DMS 273 (cell line): ENCODE measurements at regions not wholly inside any gene's neighbourhood (a gene's known extent, or its start where the extent isn't known, plus 50 kb on each side); places are given as distances from the start of the nearest gene placed in this dataset.

Experiments used
- DNase-seq: peaks from one replicate; lab custom pipeline; 2025; ENCODE audit not compliant: unreplicated experiment; lab: John Stamatoyannopoulos, UW

DNA sequence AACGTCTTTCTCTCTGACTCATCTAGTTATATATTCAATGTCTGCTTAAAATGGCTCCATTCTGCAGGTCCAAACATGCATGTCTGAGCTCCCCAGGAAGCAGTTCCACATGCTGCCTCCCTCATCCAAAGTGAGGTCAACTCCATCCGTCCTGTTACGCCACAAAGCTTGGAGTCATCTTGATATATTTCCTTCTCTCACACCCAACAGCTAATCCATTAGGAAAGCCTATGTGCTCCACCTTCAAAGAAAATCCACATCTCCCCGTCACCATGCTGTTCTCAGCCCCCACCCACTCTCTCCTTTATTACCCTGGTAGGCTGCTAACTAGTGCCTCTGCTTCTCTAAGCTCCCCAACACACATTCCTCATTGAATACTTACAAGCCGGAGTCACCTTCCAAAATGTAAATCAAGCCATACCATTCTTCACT lies 130.2 kb upstream of the SYNDIG1 start:
- peak; percentile 7 for DNase-seq

DNA sequence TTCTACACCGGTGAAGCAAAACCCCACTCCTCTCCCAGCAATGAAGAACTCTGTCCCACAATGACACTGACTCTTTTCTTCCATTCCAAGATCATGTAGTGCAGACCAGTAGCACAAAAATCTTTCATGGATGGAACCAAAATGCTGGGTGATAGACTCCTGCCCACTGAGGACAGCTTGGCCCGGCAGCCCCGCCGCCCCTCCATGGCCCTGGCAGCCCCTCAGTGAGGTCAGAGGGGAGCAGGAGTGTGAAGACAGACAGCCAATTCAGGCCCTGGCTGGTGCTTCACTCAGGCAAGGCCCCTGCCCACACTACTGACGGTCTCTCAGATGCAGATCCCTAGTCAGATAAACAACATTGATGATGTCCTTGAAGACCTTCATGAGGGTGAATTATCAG lies 131.9 kb upstream of the SYNDIG1 start:
- no peak for DNase-seq

DNA sequence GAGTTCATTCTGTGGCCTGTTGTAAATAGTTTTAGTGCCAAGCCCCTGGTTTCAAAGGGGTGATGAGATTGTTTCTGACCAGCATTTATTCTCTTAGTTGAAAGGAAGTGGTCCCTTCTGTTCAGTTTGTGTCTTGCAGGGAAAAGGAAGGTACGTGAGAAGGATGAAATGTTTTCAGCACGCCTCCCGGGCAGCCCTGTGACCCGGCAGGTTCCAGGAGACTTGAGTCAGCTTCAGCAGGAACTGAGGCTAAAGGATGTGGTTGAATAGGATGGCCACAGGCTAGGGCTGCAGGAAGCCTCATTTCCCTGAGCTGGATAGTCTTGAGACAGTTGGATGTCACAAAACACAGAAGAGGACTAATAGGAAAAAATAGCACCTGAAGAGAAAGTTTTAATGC lies 132.4 kb upstream of the SYNDIG1 start:
- DNase-seq = no peak

DNA sequence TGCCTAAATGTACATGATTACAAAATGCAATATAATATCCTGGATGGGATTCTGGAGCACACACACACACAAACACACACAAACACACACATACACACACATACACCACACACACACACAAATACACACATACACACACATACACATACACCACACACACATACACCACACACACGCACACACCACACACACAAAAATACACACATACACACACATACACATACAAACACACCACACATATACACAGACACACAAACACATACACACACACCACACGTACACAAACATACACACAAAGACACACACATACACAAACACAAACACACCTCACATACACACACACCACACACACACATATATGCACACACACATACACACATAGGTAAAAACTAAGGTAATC lies 134.6 kb upstream of the SYNDIG1 start:
- DNase-seq = no peak

DNA sequence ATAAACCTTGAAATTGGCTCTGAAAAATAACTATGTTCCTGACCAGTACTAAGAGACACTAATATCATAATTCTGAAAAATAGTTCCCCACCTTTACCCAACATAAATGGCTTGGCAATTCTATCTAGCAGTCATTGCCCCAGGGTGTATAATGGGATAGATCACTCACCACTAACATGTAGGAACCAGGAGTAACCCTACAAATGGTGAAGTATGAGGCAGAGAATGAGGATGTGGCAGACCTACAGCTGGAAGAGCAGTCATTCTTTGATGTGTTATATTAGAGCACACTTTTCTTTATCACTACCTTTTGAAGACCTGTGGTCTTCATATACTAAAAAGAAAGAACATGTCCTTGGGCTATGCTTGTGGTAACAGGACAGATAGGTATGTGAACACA lies 136.5 kb upstream of the SYNDIG1 start:
- DNase-seq = no peak

DNA sequence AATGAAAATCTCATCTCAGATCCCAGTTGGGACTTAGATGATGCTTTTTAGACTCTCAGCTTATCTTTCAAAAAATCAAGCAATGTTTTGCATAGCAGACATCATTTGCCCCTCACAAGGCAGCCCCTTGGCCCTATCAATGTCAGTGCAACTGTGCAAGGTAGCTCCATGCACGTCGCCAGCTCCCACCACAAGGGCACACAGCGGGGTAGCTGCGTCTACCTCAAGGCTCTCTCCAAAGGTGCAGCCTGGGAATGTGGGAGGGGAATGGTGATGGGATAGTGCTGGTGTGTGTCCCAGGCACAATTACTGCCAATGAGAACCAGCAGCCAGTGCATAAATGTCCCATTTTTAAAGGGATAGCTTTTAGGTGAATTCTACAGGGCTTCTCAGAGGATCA lies 137.5 kb upstream of the SYNDIG1 start:
- DNase-seq = no peak

DNA sequence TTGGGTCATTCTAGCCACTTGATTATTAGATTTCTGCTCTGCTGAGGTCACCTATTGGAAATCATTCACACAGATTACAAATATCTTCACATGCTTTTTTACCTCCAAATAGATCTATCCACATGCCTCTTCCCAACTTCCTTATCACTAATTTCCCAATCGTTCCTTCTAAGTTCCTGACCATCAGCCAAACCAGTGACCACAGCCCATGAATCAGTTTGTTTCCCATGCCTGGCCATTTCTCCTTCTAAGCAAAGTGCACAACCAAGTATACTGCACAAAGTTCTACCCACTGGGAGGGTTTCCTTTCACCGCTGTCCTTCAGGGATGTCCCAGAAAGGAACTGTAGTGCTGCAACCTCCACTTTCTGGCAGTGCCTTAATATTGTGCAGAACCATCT lies 140.5 kb upstream of the SYNDIG1 start:
- no peak for DNase-seq

DNA sequence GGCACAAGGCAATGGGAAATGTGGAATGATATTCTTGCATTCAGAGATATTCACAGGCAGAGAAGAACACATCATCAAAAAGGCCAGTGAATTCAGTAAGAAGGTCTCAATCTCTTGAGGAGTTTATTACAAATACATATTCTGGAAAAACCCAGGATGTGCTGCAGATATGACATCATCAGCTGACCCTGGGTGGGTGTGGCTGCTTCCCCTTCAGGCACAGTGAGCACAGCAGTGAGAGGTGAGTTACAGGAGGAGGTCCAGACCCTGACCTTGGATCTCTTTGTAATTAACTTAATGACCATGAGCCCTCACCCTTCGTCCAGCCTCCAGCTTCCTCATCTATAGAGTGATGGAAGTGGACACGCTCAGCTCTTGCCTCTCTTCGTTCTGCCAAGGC lies 147.5 kb upstream of the SYNDIG1 start:
- DNase-seq = no peak

DNA sequence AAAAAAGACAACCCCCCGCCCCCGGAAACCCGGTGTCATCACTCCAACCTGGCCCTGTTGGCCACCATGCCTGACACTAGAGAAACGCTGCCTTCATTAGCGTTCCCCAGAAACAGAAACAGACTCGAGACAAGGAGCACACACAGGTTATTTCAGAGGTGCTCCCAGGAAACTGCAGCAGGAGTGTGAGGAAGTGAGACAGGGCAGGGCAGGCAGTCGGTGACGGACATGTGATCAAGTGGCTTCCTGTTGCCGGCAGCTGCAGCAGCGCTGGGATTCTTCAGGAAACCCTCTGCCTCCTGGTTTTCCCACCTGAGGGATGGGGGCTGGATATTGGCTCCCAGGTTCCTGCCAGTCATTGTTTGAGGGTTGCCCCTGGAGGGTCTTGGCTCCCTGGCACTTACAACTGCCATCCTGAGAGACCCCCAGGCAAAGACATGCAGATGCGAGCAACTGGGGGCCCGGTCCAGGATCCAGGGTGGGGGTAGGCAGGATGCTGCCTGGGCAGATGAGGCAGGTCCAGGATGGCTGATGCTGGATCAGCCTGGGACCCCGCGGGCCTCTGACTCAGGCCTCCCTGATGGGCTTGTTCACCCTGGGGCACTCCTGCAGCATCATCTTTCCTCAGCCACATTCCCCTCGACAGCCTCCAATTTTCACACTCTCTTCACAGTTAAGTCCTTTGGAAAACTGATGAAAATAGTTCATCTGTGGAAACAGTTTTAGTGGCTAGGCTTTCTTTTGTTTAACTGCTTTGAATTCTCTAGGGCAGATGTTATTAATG lies 150.7 kb upstream of the SYNDIG1 start:
- DNase-seq = no peak

DNA sequence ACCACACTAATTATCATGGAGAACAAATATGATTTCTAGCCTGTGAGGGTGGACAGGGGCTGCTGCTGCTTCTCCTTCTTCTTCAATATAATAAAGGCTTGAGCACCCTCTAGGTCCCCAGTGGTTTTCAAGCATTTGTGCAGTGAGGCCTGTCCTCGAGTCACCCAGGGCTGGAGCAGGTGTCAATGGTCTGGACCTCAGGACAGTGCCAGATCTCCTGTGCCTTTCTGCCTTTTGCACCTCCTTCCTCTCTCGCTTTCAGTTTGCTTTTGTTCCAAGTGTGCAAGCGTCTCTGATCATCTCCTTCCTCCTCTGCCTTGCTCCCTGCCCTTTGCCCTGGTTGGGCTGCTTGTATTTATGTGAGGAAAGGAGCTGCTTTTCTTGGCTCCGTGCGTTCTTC lies 152.2 kb upstream of the SYNDIG1 start:
- DNase-seq = no peak

DNA sequence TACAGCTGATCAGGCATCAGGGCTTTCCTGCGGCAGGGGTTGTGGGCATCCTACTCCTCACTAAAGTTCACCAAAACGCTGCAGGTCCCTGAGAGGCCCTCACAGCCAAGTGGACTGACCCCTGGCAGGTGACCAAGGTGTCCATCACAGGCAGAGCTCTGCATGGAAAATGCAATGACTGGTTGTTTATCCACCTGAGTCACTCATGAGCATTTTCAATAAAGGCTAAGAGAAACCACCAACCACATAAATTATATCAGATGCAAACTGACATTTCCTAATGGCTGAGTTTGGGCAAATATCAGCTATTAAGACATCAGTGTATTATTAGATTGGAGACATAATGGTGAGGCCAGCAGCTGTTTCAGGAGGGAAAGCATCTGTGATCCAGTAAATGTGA lies 152.7 kb upstream of the SYNDIG1 start:
- no peak for DNase-seq

DNA sequence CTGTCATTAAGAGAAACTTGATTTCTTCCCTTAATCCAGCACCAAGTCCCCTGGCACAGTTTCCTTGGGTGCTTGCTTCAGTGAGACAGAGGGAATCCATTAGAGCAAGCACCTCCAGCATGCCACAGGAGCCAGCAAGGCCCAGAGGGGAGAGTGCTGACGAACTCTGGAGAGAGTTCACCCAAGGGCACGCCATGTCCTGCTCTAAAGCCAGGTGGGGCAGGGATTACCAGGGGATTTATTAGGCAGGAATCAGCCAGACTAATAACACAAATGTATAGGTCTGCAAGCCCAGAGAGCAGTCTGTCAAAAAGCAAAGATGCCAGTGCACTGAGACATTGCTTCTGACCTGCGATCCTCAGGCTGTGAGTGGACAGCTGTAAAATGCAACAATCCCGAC lies 155.4 kb upstream of the SYNDIG1 start:
- DNase-seq = no peak

DNA sequence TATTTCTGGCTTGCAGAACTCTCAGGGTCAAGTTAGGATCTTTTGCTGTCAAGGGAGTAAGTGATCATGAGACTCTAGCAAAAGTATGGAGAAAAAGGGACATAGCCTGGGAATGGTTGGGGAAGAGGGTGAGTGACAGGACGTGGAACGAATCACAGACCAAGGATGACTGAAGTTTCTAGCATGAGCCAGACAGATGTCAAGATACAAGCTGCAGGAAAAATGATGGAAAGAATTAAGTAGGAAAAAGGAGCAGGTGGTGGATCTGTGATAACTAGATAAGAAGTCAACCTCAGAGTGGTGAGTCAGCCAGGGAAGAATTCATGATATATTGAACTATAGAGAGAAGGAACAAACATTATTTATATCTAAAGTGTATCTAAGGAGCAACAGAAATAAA lies 159.8 kb upstream of the SYNDIG1 start:
- DNase-seq = peak; percentile 80

DNA sequence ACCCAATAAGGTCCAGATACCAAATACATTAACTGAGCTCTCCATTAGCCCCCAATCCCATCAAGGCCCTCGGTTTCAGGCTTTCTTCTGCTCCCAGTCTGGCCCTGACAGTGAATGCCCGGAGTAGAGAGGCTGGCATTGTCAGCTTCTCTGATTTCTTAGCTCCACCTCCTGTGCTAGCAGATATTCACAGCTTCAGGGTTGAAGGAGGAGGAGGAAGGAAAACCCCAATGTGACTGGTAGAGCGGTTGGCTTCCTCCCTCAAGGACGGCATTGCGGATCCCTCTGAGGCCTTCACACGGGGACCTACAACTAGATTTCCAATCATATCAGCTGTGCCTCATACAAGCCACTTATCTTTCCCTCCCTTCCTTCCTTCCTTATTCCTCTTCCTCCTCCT lies 164.1 kb upstream of the SYNDIG1 start:
- DNase-seq = no peak

DNA sequence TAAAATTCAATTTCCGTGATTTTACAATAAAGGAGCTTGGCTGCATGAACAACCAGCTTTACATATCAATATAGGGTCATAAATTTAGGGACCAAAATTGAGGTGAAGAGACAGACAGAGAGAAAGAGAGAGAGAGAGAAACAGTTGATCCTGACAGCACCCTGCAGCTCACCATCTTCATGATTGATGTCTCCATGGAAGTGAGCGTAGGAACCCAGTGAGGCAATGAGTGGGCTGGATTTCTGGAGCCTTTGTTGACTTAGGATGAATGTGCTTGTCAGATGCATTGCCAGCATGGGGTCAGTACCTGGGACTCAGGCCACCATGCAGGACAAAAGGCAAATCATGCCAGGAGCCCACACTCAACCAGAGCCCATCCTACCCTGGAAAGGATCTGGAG lies 165.1 kb upstream of the SYNDIG1 start:
- DNase-seq = no peak

DNA sequence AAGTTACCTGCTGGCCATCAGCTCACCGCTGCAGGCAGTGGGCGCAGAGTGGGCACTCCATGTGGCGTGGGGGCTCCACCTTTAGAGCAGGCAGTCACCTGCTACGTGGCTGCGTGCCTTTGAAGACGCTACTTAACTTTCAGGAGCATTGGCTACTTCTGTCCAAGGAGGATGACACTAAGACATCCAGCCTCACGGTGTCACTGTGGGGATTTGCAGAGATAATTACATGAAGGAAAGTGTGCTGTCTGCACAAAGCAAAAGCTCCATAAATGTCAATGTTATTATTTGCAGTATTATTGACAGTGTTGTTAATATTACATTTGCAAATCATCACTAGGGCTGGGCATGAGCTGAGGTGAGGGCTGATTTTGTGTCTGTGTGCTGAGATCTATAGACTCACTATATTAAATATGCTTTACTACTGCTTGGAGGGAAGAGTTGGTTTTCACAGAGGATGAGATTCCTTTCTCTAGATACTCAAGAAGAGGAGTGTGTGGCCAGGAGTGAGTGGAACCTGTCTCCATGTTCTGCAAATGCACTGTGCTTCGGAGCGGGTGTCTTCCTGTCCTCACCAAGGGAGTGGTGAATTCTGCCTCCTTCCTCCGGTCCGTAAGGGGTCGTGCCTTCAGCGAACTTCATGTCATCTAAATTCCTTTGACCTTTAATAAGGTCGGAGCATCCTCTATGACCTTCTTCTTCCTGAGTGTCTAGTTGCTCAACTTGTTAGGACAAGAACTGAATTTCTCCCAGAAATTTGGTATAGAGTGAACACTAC lies 165.8 kb upstream of the SYNDIG1 start:
- DNase-seq = peak; percentile 3

DNA sequence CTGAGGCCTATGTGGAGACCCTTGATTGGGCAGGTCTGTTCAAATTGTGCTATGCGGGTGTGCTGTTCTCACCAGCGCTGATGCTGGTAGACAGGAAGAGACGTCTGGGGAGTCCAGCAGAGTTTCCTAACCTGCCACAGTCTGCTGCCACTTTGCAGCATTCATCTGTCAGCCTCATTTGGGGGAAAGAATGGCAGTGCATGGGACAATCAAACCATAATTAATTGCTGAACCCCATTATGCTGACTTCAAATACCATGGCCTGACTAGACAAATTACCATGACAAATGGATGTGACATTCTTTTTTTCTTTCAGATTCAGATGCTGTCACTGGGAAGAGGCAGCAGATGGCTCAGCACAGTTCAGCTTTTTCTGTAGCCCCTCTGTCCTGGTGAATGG lies 171.4 kb upstream of the SYNDIG1 start:
- DNase-seq = no peak

DNA sequence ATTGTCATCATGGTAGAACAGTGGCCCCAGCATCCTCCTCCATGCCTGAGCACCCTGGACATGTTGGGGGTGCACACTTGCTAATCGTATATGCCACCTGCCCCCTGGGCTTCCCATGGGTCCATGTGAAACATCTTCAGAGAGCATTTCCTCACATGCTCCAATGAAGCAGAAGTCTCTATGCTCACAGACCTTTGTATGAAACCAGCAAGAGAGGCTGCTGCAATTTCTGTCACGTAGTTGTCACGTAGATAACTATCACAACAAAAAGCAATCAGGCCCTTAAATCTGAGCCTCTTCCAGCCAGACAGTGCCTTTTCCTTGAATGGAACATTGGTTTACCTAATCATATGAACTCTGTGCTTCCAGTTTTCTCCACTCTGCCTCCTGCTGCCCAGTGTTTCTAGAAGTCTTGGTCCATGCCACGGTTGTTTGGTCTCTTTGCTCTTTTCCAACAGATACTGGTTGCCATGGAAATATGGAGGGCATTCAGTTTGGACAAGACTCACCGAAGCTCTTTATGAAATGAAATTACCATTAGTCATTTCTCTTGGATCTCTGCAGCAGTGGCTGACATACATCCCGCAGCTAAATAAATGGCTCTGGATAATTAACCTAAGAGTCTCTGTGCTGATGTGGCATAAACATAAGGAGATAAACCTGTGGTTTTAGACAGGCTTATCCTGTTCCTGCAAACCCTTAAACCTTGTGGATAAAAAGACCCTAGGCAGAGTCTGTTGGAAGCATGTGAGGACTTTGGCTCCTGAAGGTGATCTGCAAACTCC lies 172.8 kb upstream of the SYNDIG1 start:
- no peak for DNase-seq

DNA sequence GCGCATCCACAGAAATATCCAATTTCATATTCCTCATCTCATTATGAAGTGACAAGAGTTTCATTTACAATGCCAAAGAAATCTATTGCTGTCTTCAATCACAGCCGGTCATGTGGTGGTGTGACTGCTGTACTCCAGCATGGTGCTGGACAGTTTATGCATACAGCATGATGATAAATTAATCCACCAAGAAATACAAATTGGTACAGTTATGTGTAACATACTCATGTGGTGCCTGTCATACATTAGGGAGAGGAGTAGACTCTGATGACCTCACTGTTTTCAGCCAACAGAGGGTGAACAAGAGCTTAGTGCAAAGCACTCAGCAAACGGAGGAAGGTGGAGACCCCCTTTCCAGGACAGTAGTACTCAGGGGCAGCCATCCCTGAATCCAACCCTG lies 178.4 kb upstream of the SYNDIG1 start:
- no peak for DNase-seq

DNA sequence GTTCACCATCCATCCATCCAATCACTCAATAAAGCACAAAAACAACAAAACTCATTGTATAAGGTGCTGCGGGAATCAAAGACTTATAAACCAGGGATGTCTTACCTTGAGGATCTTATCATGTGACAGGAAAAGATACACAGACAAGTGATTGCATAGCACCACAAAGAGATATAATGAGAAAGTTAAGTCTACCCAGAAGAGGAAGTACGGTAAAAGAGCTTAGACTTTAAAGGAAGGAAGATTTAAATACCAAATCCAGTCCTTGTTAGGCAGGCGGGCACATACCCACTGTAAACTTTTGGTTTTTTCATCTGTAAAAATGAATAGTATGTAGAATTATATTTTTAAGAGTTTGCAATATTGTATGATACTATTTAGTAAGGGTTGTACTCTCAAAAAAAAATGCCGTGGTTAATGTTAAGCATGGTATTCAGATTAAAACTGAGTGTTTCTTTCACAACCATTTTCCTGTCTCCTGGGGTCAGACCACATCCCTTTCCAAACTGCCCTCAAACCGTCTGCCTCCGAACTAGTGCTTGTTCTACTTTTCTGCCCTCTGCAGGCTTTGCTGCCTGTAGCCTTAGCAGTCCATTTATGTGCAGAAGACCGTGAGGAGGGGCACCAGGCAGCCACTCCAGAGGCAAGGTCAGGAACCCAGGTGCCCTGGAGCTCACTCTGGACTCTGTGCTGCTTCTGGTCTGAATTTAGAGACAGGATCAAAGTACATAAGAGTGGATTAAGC lies 179.5 kb upstream of the SYNDIG1 start:
- DNase-seq = no peak

DNA sequence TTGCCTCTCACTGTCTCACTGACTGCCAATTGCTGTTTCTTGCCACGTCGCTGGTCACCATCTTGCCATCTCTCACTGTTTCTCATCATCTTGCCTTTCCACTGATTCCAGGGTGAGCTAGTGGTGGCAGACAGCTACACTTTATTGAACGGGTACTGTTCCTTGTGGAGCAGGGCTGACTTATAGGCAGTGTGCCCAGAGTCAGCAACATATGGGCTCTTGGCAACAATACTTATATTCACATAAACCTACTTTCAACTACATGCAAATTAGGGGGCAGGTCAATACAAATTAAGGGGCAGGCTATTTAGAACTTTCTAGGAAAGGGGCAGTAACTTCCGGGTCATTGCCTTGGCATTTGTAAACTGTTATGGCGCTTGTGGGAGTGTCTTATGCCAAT lies 186.2 kb upstream of the SYNDIG1 start:
- DNase-seq = peak; percentile 29
